H1 (cell line): ENCODE measurements at regions not wholly inside any gene's neighbourhood (a gene's known extent, or its start where the extent isn't known, plus 50 kb on each side); places are given as distances from the start of the nearest gene placed in this dataset.

Experiments used
- CTCF ChIA-PET: fragments of 300-600 bp; sonication (Branson Sonifier 250); formaldehyde crosslinking; loops from one replicate; lab custom pipeline; 2021; ENCODE audit not compliant: partially characterized antibody; lab: Charles Lee
- POLR2A ChIA-PET: fragments of 300-600 bp; sonication (Branson Sonifier 250); formaldehyde crosslinking; loops from one replicate; lab custom pipeline; 2021; ENCODE audit warnings: inconsistent platforms; ENCODE audit not compliant: partially characterized antibody; lab: Charles Lee
- DNase-seq, 2 experiments: peaks; one replicate each; pipeline versions ENCODE4 v3.0.0 to v3.0.0-alpha.2; 2010 to 2022; ENCODE audit warnings: low spot score in 2 of 2, low read depth in 1 of 2, mixed read lengths in 1 of 2
- FAIRE-seq: peaks from 2 replicates; lab custom pipeline; 2011; peaks lifted over from hg19 to GRCh38; lab: Jason Lieb, UNC
- H2AFZ ChIP-seq: 2 replicates; pipeline ENCODE4 v1.8.1; 2012; ENCODE audit warnings: low read length, inconsistent platforms
- H2AK5ac ChIP-seq: 2 replicates; pipeline ENCODE4 v1.6.1; 2013; ENCODE audit warnings: low read depth, low read length
- H2BK120ac ChIP-seq: replicated peaks from 2 replicates; pipeline ENCODE3; 2013; ENCODE audit warnings: low read depth, low read length, inconsistent platforms
- H2BK12ac ChIP-seq: 2 replicates; pipeline ENCODE4 v1.6.1; 2013; ENCODE audit warnings: low read depth, low read length
- H2BK15ac ChIP-seq: 2 replicates; pipeline ENCODE4 v1.6.1; 2013; ENCODE audit warnings: low read length
- H2BK20ac ChIP-seq: 2 replicates; pipeline ENCODE4 v1.6.1; 2013; ENCODE audit warnings: low read length
- H2BK5ac ChIP-seq: 2 replicates; pipeline ENCODE4 v1.6.1; 2013; ENCODE audit warnings: low read depth, low read length
- H3K14ac ChIP-seq: 2 replicates; pipeline ENCODE4 v1.6.1; 2013; ENCODE audit warnings: inconsistent platforms; ENCODE audit not compliant: insufficient read length
- H3K18ac ChIP-seq: 2 replicates; pipeline ENCODE4 v1.6.1; 2013; ENCODE audit warnings: low read length; ENCODE audit errors: extremely low read depth
- H3K23ac ChIP-seq: 2 replicates; pipeline ENCODE4 v1.6.1; 2013; ENCODE audit warnings: inconsistent platforms; ENCODE audit not compliant: insufficient read length
- H3K23me2 ChIP-seq: 2 replicates; pipeline ENCODE4 v1.6.1; 2013; ENCODE audit warnings: low read depth, low read length
- H3K27ac ChIP-seq: 2 replicates; pipeline ENCODE4 v1.6.1; 2011; ENCODE audit warnings: low read depth, low read length, inconsistent platforms
- H3K27me3 ChIP-seq, 4 experiments: replicated peaks in 1 of 4; 1 replicate in 1 of 4; 2 replicates in 3 of 4; pipeline versions ENCODE4 v1.6.1 to v1.8.1; 2011 to 2013; ENCODE audit warnings: low read length in 3 of 4, mild to moderate bottlenecking in 3 of 4, inconsistent platforms in 2 of 4, mixed read lengths in 2 of 4, moderate library complexity in 1 of 4; ENCODE audit not compliant: control insufficient read depth in 3 of 4, insufficient read depth in 3 of 4; ENCODE audit errors: extremely low read depth in 1 of 4
- H3K36me3 ChIP-seq, 4 experiments: 2 replicates each; pipeline versions ENCODE4 v1.6.1 to v1.8.1; 2011 to 2013; ENCODE audit warnings: mild to moderate bottlenecking in 4 of 4, low read length in 3 of 4, moderate library complexity in 2 of 4, control low read depth in 1 of 4, inconsistent platforms in 1 of 4; ENCODE audit not compliant: insufficient read depth in 4 of 4, control insufficient read depth in 2 of 4
- H3K4ac ChIP-seq: replicated peaks from 2 replicates; pipeline ENCODE3; 2013; ENCODE audit warnings: low read length, low read depth, mixed read lengths, inconsistent platforms; ENCODE audit not compliant: insufficient read length
- H3K4me1 ChIP-seq, 4 experiments: replicated peaks in 1 of 4; 1 replicate in 1 of 4; 2 replicates in 3 of 4; pipeline versions ENCODE4 v1.6.1 to v1.8.1; 2011 to 2013; ENCODE audit warnings: low read length in 3 of 4, inconsistent platforms in 2 of 4, mixed read lengths in 1 of 4; ENCODE audit not compliant: insufficient read depth in 4 of 4, control insufficient read depth in 3 of 4
- H3K4me2 ChIP-seq, 2 experiments: 2 replicates each; pipeline versions ENCODE4 v1.6.1 to v1.8.1; 2011 to 2013; ENCODE audit warnings: low read depth in 2 of 2, low read length in 2 of 2, control low read depth in 1 of 2, inconsistent platforms in 1 of 2, mild to moderate bottlenecking in 1 of 2; ENCODE audit not compliant: insufficient read depth in 1 of 2
- H3K4me3 ChIP-seq, 4 experiments: fragments of 200-600, 300-600 bp in 1 of 4; sonication (generic), shearing (Covaris generic), sonication (Bioruptor Twin) in 1 of 4; 2 replicates each; pipeline versions ENCODE4 v1.5.1 to v1.8.1; 2011 to 2016; ENCODE audit warnings: low read length in 4 of 4, low read depth in 3 of 4, control low read depth in 2 of 4, inconsistent platforms in 2 of 4, mild to moderate bottlenecking in 2 of 4, mixed read lengths in 1 of 4, moderate library complexity in 1 of 4; ENCODE audit not compliant: insufficient read depth in 2 of 4; ENCODE audit errors: extremely low read depth in 1 of 4
- H3K56ac ChIP-seq: replicated peaks from 2 replicates; pipeline ENCODE3; 2013; ENCODE audit warnings: low read depth, mild to moderate bottlenecking, mixed read lengths, low read length, inconsistent platforms; ENCODE audit not compliant: insufficient read length
- H3K79me1 ChIP-seq: 2 replicates; pipeline ENCODE4 v1.6.1; 2013; ENCODE audit warnings: low read depth, low read length, control low read depth
- H3K79me2 ChIP-seq, 2 experiments: 2 replicates each; pipeline versions ENCODE4 v1.6.1 to v1.8.1; 2012 to 2013; ENCODE audit warnings: low read length in 2 of 2, mild to moderate bottlenecking in 2 of 2, inconsistent platforms in 1 of 2; ENCODE audit not compliant: insufficient read depth in 2 of 2, control insufficient read depth in 1 of 2
- H3K9ac ChIP-seq, 4 experiments: replicated peaks in 1 of 4; 1 replicate in 1 of 4; 2 replicates in 3 of 4; pipeline versions ENCODE4 v1.6.1 to v1.8.1; 2011 to 2013; ENCODE audit warnings: low read depth in 3 of 4, low read length in 3 of 4, control low read depth in 2 of 4, mild to moderate bottlenecking in 2 of 4, moderate library complexity in 2 of 4, inconsistent platforms in 1 of 4; ENCODE audit errors: extremely low read depth in 1 of 4
- H3K9me3 ChIP-seq, 2 experiments: 2 replicates each; pipeline versions ENCODE4 v1.6.1 to v1.8.1; 2012 to 2013; ENCODE audit warnings: mild to moderate bottlenecking in 2 of 2, moderate library complexity in 2 of 2, control low read depth in 1 of 2, inconsistent platforms in 1 of 2, low read depth in 1 of 2, low read length in 1 of 2, mixed read lengths in 1 of 2; ENCODE audit not compliant: insufficient read depth in 2 of 2
- H4K20me1 ChIP-seq, 2 experiments: replicated peaks in 1 of 2; 2 replicates each; pipeline versions ENCODE3 to v1.8.1; 2011 to 2013; ENCODE audit warnings: inconsistent platforms in 2 of 2, low read length in 2 of 2, mild to moderate bottlenecking in 1 of 2; ENCODE audit not compliant: insufficient read depth in 2 of 2, control insufficient read depth in 1 of 2
- H4K5ac ChIP-seq: 2 replicates; pipeline ENCODE4 v1.6.1; 2013; ENCODE audit warnings: low read length, low read depth, mixed read lengths, inconsistent platforms; ENCODE audit not compliant: insufficient read length
- H4K8ac ChIP-seq: 2 replicates; pipeline ENCODE4 v1.8.0; 2013; ENCODE audit warnings: mild to moderate bottlenecking, moderate library complexity, low read length, inconsistent platforms; ENCODE audit not compliant: insufficient read depth; ENCODE audit errors: extremely low read depth
- H4K91ac ChIP-seq: replicated peaks from 2 replicates; pipeline ENCODE3; 2013; ENCODE audit warnings: low read length, mixed read lengths, inconsistent platforms; ENCODE audit not compliant: insufficient read length
- CBX8 ChIP-seq: fragments of 300-800, 300-1000 bp; sonication (generic); IDR thresholded peaks from 2 replicates; pipeline ENCODE4 v1.7.1; 2016; ENCODE audit warnings: low read depth, low read length, borderline replicate concordance
- CHD1 ChIP-seq: IDR thresholded peaks from 2 replicates; pipeline ENCODE4 v1.6.1; 2012; ENCODE audit warnings: low read depth, low read length, improper control_type of control experiment
- CHD2 ChIP-seq: IDR thresholded peaks from 2 replicates; pipeline ENCODE4 v1.6.1; 2012; ENCODE audit warnings: low read length, improper control_type of control experiment
- CREB1 ChIP-seq: IDR thresholded peaks from 2 replicates; pipeline ENCODE4 v1.6.1; 2012; ENCODE audit warnings: inconsistent platforms
- EP300 ChIP-seq, 2 experiments: IDR thresholded peaks; 1 replicate in 1 of 2; 2 replicates in 1 of 2; pipeline ENCODE4 v1.6.1; 2011 to 2012; ENCODE audit warnings: low read depth in 2 of 2, low read length in 2 of 2, mild to moderate bottlenecking in 2 of 2, borderline replicate concordance in 1 of 2, inconsistent platforms in 1 of 2, moderate library complexity in 1 of 2
- GTF2F1 ChIP-seq: IDR thresholded peaks from 2 replicates; pipeline ENCODE4 v1.6.1; 2012; ENCODE audit warnings: low read depth, low read length, improper control_type of control experiment, borderline replicate concordance
- HDAC2 ChIP-seq, 2 experiments: fragments of 300-600 bp in 1 of 2; sonication (generic) in 1 of 2; IDR thresholded peaks; 2 replicates each; pipeline ENCODE4 v1.6.1; 2011 to 2012; ENCODE audit warnings: low read depth in 2 of 2, low read length in 2 of 2, mild to moderate bottlenecking in 2 of 2, moderate library complexity in 2 of 2, borderline replicate concordance in 1 of 2, inconsistent platforms in 1 of 2
- MAFK ChIP-seq: IDR thresholded peaks from 2 replicates; pipeline ENCODE4 v1.6.1; 2012; ENCODE audit warnings: low read depth, mild to moderate bottlenecking, improper control_type of control experiment, low read length
- POLR2A ChIP-seq, 2 experiments: IDR thresholded peaks; 1 replicate in 1 of 2; 2 replicates in 1 of 2; pipeline ENCODE4 v1.6.1; 2011; ENCODE audit warnings: low read depth in 2 of 2, low read length in 2 of 2, mild to moderate bottlenecking in 2 of 2; ENCODE audit errors: control extremely low read depth in 1 of 2
- POLR2AphosphoS5 ChIP-seq: IDR thresholded peaks from 2 replicates; pipeline ENCODE4 v1.6.1; 2011; ENCODE audit warnings: low read depth, low read length
- RFX5 ChIP-seq: IDR thresholded peaks from 2 replicates; pipeline ENCODE4 v1.6.1; 2011; ENCODE audit warnings: low read depth, low read length, improper control_type of control experiment, borderline replicate concordance
- SIX5 ChIP-seq: IDR thresholded peaks from 2 replicates; pipeline ENCODE4 v1.6.1; 2011; ENCODE audit warnings: mild to moderate bottlenecking, low read depth, low read length
- SP4 ChIP-seq: IDR thresholded peaks from 2 replicates; pipeline ENCODE4 v1.6.1; 2012; ENCODE audit warnings: low read length, inconsistent platforms
- SRF ChIP-seq: IDR thresholded peaks from 2 replicates; pipeline ENCODE4 v1.6.1; 2011; ENCODE audit warnings: mild to moderate bottlenecking, low read depth, low read length, moderate library complexity
- TBP ChIP-seq: IDR thresholded peaks from 2 replicates; pipeline ENCODE4 v1.6.1; 2011; ENCODE audit warnings: low read depth, low read length, improper control_type of control experiment
- USF2 ChIP-seq: IDR thresholded peaks from 2 replicates; pipeline ENCODE4 v1.6.1; 2011; ENCODE audit warnings: low read length, improper control_type of control experiment
- WGBS, 2 experiments: shearing (Covaris generic) in 1 of 2; methylation state at CpG; one replicate each; pipeline versions ENCODE4 v1.1.6 to v1.1.7; 2013 to 2015; ENCODE audit warnings: low lambda C conversion rate in 2 of 2, mixed read lengths in 2 of 2, inconsistent platforms in 1 of 2, low coverage in 1 of 2, missing lambda C conversion rate in 1 of 2; ENCODE audit not compliant: insufficient replicate concordance in 2 of 2, insufficient coverage in 1 of 2, insufficient read length in 1 of 2; ENCODE audit errors: extremely low coverage in 1 of 2, missing lambda C conversion rate in 1 of 2; 5-methylcytosine and 5-hydroxymethylcytosine counted together

DNA sequence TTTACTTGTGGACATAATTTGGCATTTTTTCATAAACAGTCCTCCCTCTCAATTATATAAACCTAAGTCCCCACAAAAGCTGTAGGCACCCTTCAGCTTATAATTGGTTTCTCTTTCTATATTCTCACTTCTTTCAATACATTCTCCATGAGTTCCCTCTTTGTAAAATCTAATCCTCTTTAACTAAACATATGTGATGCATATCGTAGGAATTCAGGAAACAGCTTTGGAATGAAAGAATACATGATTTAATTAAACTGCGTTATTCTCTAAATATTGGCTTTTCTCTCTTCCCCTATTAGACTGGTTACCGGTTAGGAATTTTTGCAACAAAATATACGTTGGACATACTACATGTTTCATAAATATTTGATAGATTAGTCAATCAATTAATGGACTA lies 1122.6 kb downstream of the FLRT2 start:
- Histone ChIP-seq H3K4me2 (no peak overlapping the region), H3K4ac (no peak overlapping the region), H3K14ac (no peak overlapping the region), H3K4me1 (no peaks in the 10 kb centered on the region), H2BK15ac (no peak overlapping the region), H3K56ac (no peak overlapping the region), H3K23me2 (no peaks in the 10 kb centered on the region), H4K5ac (no peak overlapping the region), H3K23ac (no peak overlapping the region), H3K18ac (no peak overlapping the region), H3K27ac (no peak overlapping the region), H4K8ac (no peak overlapping the region), H3K9me3 (no peaks in the 10 kb centered on the region), H2AFZ (no peak overlapping the region), H2AK5ac (no peak overlapping the region), H3K79me2 (no peaks in the 10 kb centered on the region), H3K79me1 (no peaks in the 10 kb centered on the region), H3K4me3 (no peak overlapping the region), H3K9ac (no peak overlapping the region), H2BK120ac (no peak overlapping the region), H2BK20ac (no peak overlapping the region), H4K91ac (no peak overlapping the region), H3K36me3 (no peaks in the 10 kb centered on the region), H3K27me3 (no peaks in the 10 kb centered on the region), H4K20me1 (no peaks in the 10 kb centered on the region), H2BK5ac (no peak overlapping the region), H2BK12ac (no peak overlapping the region)
- FAIRE-seq (no peak), DNase-seq (no peak)
- ChIA-PET CTCF (interaction anchor here (0.6 to 2.6 kb wide), 4 partner anchors 9 to 1081 kb away, joined by 3 to 31 read pairs (median 7); no protein-coding TSS in a partner anchor), POLR2A (no interaction called here)
- 90% methylated on average over 4 of the region's 4 CpGs; no CpG with 5 or more reads in 1 of the 2 experiments for WGBS, 2 experiments
- no peak for TF ChIP-seq CHD1
- no peak for TF ChIP-seq HDAC2 (IDR thresholded peaks at IDR 0.05; ENCODE audit: borderline replicate concordance in 1 of 2, low read depth in 2 of 2, low read length in 2 of 2)
- TF ChIP-seq TBP = no peak
- TF ChIP-seq RFX5 = no peak
- TF ChIP-seq POLR2A (IDR thresholded peaks at IDR 0.05; ENCODE audit: control extremely low read depth in 1 of 2, low read depth in 2 of 2, low read length in 2 of 2) = no peak
- no peak for TF ChIP-seq SIX5
- no peak for TF ChIP-seq USF2
- no peak for TF ChIP-seq MAFK
- no peak for TF ChIP-seq GTF2F1
- TF ChIP-seq SRF = no peak
- TF ChIP-seq EP300 (IDR thresholded peaks at IDR 0.05; ENCODE audit: borderline replicate concordance in 1 of 2, low read depth in 2 of 2, low read length in 2 of 2) = no peak
- no peak for TF ChIP-seq CREB1
- no peak for TF ChIP-seq SP4
- TF ChIP-seq CBX8 = no peak
- no peak for TF ChIP-seq POLR2AphosphoS5
- TF ChIP-seq CHD2 = no peak
